Gastrocnemius medialis (tissue), 4 donors: ENCODE measurements at regions not wholly inside any gene's neighbourhood (a gene's known extent, or its start where the extent isn't known, plus 50 kb on each side); places are given as distances from the start of the nearest gene placed in this dataset.

ENCODE experiments used
- ATAC-seq, 2 donors: fragments of 150-250 bp; one replicate each; pipeline ENCODE4 v1.9.1; 2016
- DNase-seq, 2 donors: peaks; one replicate each; pipeline ENCODE4 v3.0.0-alpha.2; 2019
- H3K27ac ChIP-seq, 4 donors: fragments of 200-600 bp; sonication (generic); 1 replicate in 1 of 4; 2 replicates in 3 of 4; pipeline ENCODE4 v1.5.1; 2016 to 2018; ENCODE audit warnings: mild to moderate bottlenecking in 2 of 4, moderate library complexity in 1 of 4
- H3K27me3 ChIP-seq, 3 donors: fragments of 200-600 bp; sonication (generic) in 2 of 3; 1 replicate in 1 of 3; 2 replicates in 2 of 3; pipeline versions ENCODE4 v1.5.1 to v1.6.0; 2016 to 2019; ENCODE audit warnings: mild to moderate bottlenecking in 1 of 3, moderate library complexity in 1 of 3
- H3K36me3 ChIP-seq, 2 donors: fragments of 200-600 bp; sonication (generic) in 1 of 2; one replicate each; pipeline ENCODE4 v1.5.1; 2017 to 2018
- H3K4me1 ChIP-seq, 2 donors: fragments of 200-600 bp; sonication (generic) in 1 of 2; one replicate each; pipeline ENCODE4 v1.5.1; 2016 to 2017; ENCODE audit warnings: mild to moderate bottlenecking in 2 of 2
- H3K4me3 ChIP-seq, 4 donors: fragments of 200-600 bp; sonication (generic) in 3 of 4; 1 replicate in 1 of 4; 2 replicates in 3 of 4; pipeline ENCODE4 v1.5.1; 2016 to 2019; ENCODE audit warnings: mild to moderate bottlenecking in 2 of 4
- H3K9me3 ChIP-seq, 3 donors: fragments of 200-600 bp; sonication (generic) in 2 of 3; 1 replicate in 1 of 3; 2 replicates in 2 of 3; pipeline ENCODE4 v1.5.1; 2016 to 2019
- CTCF ChIP-seq, 5 experiments: fragments of 450-650 bp in 3 of 5; fragments of 200-600 bp in 2 of 5; sonication (generic) in 2 of 5; IDR thresholded peaks in 4 of 5; conservative IDR thresholded peaks in 1 of 5; 1 replicate in 4 of 5; 2 replicates in 1 of 5; pipeline ENCODE4 v1.5.1; 2016 to 2019; ENCODE audit warnings: antibody characterized with exemption in 5 of 5, mild to moderate bottlenecking in 3 of 5, moderate library complexity in 3 of 5
- POLR2A ChIP-seq, 2 donors: fragments of 450-650 bp; IDR thresholded peaks; one replicate each; pipeline ENCODE4 v1.6.1; 2017; ENCODE audit warnings: antibody characterized with exemption in 2 of 2, mild to moderate bottlenecking in 2 of 2, moderate library complexity in 2 of 2
- in situ Hi-C, 4 donors: fragments of 200-750 bp; cut with MboI; loops; one replicate each; pipeline versions ENCODE4 v1.15.0 to v1.8.0; 2017; ENCODE audit warnings: low sequenced_read_pairs in 4 of 4
- intact Hi-C: fragments of 100-400 bp; cut with DNase I; formaldehyde crosslinking; loops from one replicate; pipeline ENCODE4 v1.15.1; 2023; ENCODE audit warnings: low total_unique reads

DNA sequence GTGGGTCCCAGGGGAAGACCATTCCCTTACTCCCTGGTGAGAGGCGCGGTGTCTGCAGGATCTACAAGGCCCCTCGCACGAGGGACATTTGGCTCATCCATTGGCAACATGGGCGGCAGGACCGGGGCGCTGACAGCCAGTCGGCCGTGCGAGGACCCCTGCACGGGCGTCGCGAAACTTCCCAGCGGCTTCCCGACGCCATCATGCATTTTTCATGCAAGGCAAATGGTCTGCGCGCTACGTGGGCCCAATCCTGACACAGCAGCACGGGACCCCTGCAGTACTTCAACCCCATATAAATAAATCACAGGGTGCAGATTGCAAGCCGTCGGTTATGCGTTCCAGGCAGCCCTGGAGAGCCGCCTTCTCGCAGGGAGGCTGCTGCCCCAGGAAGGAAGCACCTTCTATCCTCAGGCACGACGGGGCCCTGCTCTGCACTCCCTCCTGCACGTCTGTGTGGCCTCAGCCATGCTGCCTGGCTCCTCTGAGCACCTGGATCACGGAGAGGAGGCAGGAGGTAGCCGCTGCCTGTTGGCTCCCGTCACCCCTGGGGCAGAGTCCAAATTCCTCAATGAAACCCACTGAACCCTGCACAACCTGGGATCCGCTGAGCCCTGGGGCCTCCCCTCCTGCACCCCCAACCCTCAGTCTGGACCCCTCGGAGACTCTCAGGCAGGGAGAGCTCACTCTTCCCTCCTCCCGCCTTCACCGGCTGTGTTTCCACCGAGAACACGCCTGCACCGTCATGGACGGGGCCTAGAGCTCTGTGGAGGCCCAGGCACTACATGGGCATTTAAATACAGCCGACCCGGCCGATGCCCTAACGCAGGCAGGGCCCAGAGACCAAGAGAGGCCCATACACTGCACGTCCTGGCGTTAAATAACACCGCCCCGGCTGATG lies 90.5 kb downstream of the PDGFA start:
- H3K9me3 ChIP-seq = no peaks in the 10 kb centered on the region
- intact Hi-C loops = no loop called here
- H3K36me3 ChIP-seq = no peaks in the 10 kb centered on the region
- DNase-seq (no peak), ATAC-seq (no peak)
- H3K27ac ChIP-seq = no peak overlapping the region
- peaks cover 0 to 4% of the 10 kb centered on the region in 2 donors for H3K4me1 ChIP-seq
- peaks cover 7 to 11% (median 7%) of the 10 kb centered on the region in 3 donors for H3K27me3 ChIP-seq
- in situ Hi-C loops = no loop called here
- H3K4me3 ChIP-seq = no peak overlapping the region
- TF ChIP-seq CTCF (IDR thresholded peaks at IDR 0.05 in 4 of 5, conservative IDR thresholded peaks at IDR 0.05 in 1 of 5) (no peak), POLR2A (IDR thresholded peaks at IDR 0.05) (no peak)

DNA sequence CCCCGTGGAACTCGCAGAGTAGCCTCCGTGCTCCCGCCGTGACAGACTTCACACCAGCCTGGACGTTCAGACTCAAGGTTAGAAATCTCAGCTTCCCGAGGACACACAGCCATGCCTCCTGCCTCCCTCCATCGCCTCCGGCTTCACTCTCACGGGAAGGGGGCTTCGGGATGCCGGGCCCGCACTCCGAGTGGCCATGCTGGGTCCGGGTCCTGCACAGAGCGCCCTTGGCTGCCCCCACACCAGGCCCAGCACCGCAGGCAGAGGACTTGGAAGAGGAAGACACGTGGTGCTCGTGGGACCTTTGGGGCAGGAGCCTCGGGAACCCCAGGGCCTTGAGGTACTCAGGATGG lies 89.8 kb downstream of the PDGFA start:
- Histone ChIP-seq H3K27ac (no peak overlapping the region), H3K4me1 (peaks cover 0 to 4% of the 10 kb centered on the region in 2 donors), H3K36me3 (no peaks in the 10 kb centered on the region), H3K9me3 (no peaks in the 10 kb centered on the region), H3K4me3 (no peak overlapping the region), H3K27me3 (peaks cover 2 to 4% (median 4%) of the 10 kb centered on the region in 3 donors)
- in situ Hi-C loops = no loop called here
- ATAC-seq = no peak
- intact Hi-C loops = no loop called here
- TF ChIP-seq CTCF (IDR thresholded peaks at IDR 0.05 in 4 of 5, conservative IDR thresholded peaks at IDR 0.05 in 1 of 5) (no peak), POLR2A (IDR thresholded peaks at IDR 0.05) (no peak)
- DNase-seq = no peak

DNA sequence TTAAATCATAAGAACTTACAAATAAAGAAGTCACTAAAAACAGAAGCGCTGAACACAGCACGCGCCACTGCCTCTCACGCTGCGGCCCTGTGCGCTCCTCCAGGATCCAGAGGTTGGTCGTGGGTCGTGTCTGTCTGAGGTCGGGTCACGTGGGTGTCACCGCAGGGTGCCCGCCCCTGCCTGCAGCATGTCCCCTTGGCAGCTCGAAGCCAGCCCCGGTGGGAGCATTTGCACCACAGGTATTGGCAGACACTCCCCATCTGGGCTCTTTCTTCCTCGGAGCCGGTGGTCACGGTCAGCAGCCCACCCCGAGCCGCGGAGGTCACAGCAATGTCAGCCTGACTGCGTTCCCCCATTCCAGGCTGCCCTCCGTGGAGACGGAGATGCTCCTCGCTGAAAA lies 88.6 kb downstream of the PDGFA start:
- Histone ChIP-seq H3K27ac (no peak overlapping the region), H3K27me3 (peaks cover 0 to under 1% (median 0%) of the 10 kb centered on the region in 3 donors), H3K4me3 (no peak overlapping the region), H3K9me3 (no peaks in the 10 kb centered on the region), H3K36me3 (no peaks in the 10 kb centered on the region), H3K4me1 (peaks cover 0 to 4% of the 10 kb centered on the region in 2 donors)
- TF ChIP-seq POLR2A (IDR thresholded peaks at IDR 0.05) = no peak
- ATAC-seq (no peak), DNase-seq (no peak)
- in situ Hi-C loops (no loop called here), intact Hi-C loops (no loop called here)

- no peak for TF ChIP-seq CTCF (IDR thresholded peaks at IDR 0.05 in 4 of 5, conservative IDR thresholded peaks at IDR 0.05 in 1 of 5)
- no peak for TF ChIP-seq POLR2A (IDR thresholded peaks at IDR 0.05)
- Histone ChIP-seq H3K27me3 (no peaks in the 10 kb centered on the region), H3K9me3 (no peaks in the 10 kb centered on the region), H3K4me3 (no peak overlapping the region), H3K27ac (no peak overlapping the region), H3K4me1 (peaks cover 0 to 4% of the 10 kb centered on the region in 2 donors), H3K36me3 (no peaks in the 10 kb centered on the region)
- ATAC-seq (no peak), DNase-seq (no peak)
- in situ Hi-C loops (no loop called here), intact Hi-C loops (no loop called here)
Measured at GRCh38 chr7:431658-432111, 88.0 kb downstream of the PDGFA start.

GRCh38 chr7:432256-432655 lies 87.4 kb downstream of the PDGFA start:
- in situ Hi-C loops = no loop called here

More at GRCh38 chr7:432256-432655, 87.4 kb downstream of the PDGFA start:
- H3K27ac ChIP-seq = no peak overlapping the region
- peaks cover 0 to 4% of the 10 kb centered on the region in 2 donors for H3K4me1 ChIP-seq
- ATAC-seq = no peak
- no peaks in the 10 kb centered on the region for H3K36me3 ChIP-seq
- DNase-seq = no peak
- no peaks in the 10 kb centered on the region for H3K27me3 ChIP-seq
- no peaks in the 10 kb centered on the region for H3K9me3 ChIP-seq
- intact Hi-C loops = no loop called here
- no peak overlapping the region for H3K4me3 ChIP-seq
- TF ChIP-seq POLR2A (IDR thresholded peaks at IDR 0.05) = no peak
- no peak for TF ChIP-seq CTCF (IDR thresholded peaks at IDR 0.05 in 4 of 5, conservative IDR thresholded peaks at IDR 0.05 in 1 of 5)
